SK-N-MC (cell line): ENCODE measurements at regions not wholly inside any gene's neighbourhood (a gene's known extent, or its start where the extent isn't known, plus 50 kb on each side); places are given as distances from the start of the nearest gene placed in this dataset.

Experiments used
- EZH2 ChIP-seq: fragments of 200-600 bp; sonication (generic); IDR thresholded peaks from one replicate; pipeline ENCODE4 v1.6.1; 2017; ENCODE audit warnings: antibody characterized with exemption
- FOXP2 ChIP-seq: optimal IDR thresholded peaks from 2 replicates; pipeline ENCODE3; 2011; ENCODE audit warnings: mild to moderate bottlenecking, moderate library complexity; ENCODE audit not compliant: insufficient read depth; ENCODE audit errors: extremely low read length, control extremely low read depth
- POLR2AphosphoS5 ChIP-seq: IDR thresholded peaks from 2 replicates; pipeline ENCODE4 v1.6.1; 2012; ENCODE audit warnings: mild to moderate bottlenecking, low read depth, low read length, borderline replicate concordance

GRCh38 chr2:40653829-40654228 is 201.9 kb upstream of the SLC8A1 start:
- TF ChIP-seq POLR2AphosphoS5: no peak
- no peak for TF ChIP-seq EZH2
- no peak for TF ChIP-seq FOXP2
